H9 (cell line): ENCODE measurements at regions not wholly inside any gene's neighbourhood (a gene's known extent, or its start where the extent isn't known, plus 50 kb on each side); places are given as distances from the start of the nearest gene placed in this dataset.

Source experiments
- DNase-seq: peaks from one replicate; pipeline ENCODE4 v3.0.0-alpha.2; 2017
- H2AFZ ChIP-seq: one replicate; pipeline ENCODE4 v1.6.1; 2013; ENCODE audit warnings: mild to moderate bottlenecking, low read length, control low read depth, moderate library complexity
- H2AK5ac ChIP-seq: 2 replicates; pipeline ENCODE4 v1.6.1; 2013; ENCODE audit warnings: low read length, control low read depth, mixed read lengths; ENCODE audit not compliant: insufficient read length
- H2BK120ac ChIP-seq: one replicate; pipeline ENCODE4 v1.6.1; 2013; ENCODE audit warnings: low read depth, mild to moderate bottlenecking, low read length, control low read depth, inconsistent platforms; ENCODE audit not compliant: poor library complexity, severe bottlenecking
- H2BK12ac ChIP-seq: 2 replicates; pipeline ENCODE4 v1.6.1; 2013; ENCODE audit warnings: low read length, control low read depth, mixed read lengths, low read depth; ENCODE audit not compliant: insufficient read length
- H2BK15ac ChIP-seq: 2 replicates; pipeline ENCODE4 v1.6.1; 2013; ENCODE audit warnings: low read depth, low read length, control low read depth
- H2BK20ac ChIP-seq: one replicate; pipeline ENCODE4 v1.6.1; 2013; ENCODE audit warnings: low read depth, mild to moderate bottlenecking, low read length, control low read depth, inconsistent platforms; ENCODE audit not compliant: poor library complexity, severe bottlenecking
- H2BK5ac ChIP-seq: 2 replicates; pipeline ENCODE4 v1.6.1; 2013; ENCODE audit warnings: low read length, control low read depth, mixed read lengths; ENCODE audit not compliant: insufficient read length
- H3K14ac ChIP-seq: 2 replicates; pipeline ENCODE4 v1.6.1; 2013; ENCODE audit warnings: low read length, control low read depth; ENCODE audit not compliant: insufficient read depth
- H3K18ac ChIP-seq: 2 replicates; pipeline ENCODE4 v1.6.1; 2013; ENCODE audit warnings: low read depth, mild to moderate bottlenecking, mixed read lengths, low read length, control low read depth; ENCODE audit not compliant: insufficient read length
- H3K23ac ChIP-seq: 2 replicates; pipeline ENCODE4 v1.6.1; 2013; ENCODE audit warnings: low read length, control low read depth, mixed read lengths, low read depth; ENCODE audit not compliant: insufficient read length
- H3K23me2 ChIP-seq: 2 replicates; pipeline ENCODE4 v1.6.1; 2013; ENCODE audit warnings: low read depth, mild to moderate bottlenecking, mixed read lengths, low read length, control low read depth; ENCODE audit not compliant: insufficient read length, poor library complexity, severe bottlenecking
- H3K27ac ChIP-seq: 2 replicates; pipeline ENCODE4 v1.5.1; 2013; ENCODE audit warnings: low read length, control low read depth, mixed read lengths, low read depth; ENCODE audit not compliant: insufficient read length
- H3K27me3 ChIP-seq: 2 replicates; pipeline ENCODE4 v1.6.1; 2013; ENCODE audit warnings: low read length, control low read depth, inconsistent platforms; ENCODE audit not compliant: insufficient read depth
- H3K4ac ChIP-seq: 2 replicates; pipeline ENCODE4 v1.6.1; 2013; ENCODE audit warnings: low read depth, mild to moderate bottlenecking, control low read depth, inconsistent platforms, low read length, moderate library complexity
- H3K4me1 ChIP-seq: 2 replicates; pipeline ENCODE4 v1.6.1; 2013; ENCODE audit warnings: low read length, control low read depth, inconsistent platforms; ENCODE audit not compliant: insufficient read depth
- H3K4me2 ChIP-seq: 2 replicates; pipeline ENCODE4 v1.6.1; 2013; ENCODE audit warnings: low read length, control low read depth, mixed read lengths; ENCODE audit not compliant: insufficient read length, insufficient read depth
- H3K56ac ChIP-seq: 2 replicates; pipeline ENCODE4 v1.6.1; 2013; ENCODE audit warnings: low read depth, mild to moderate bottlenecking, mixed read lengths, low read length, control low read depth; ENCODE audit not compliant: insufficient read length
- H3K79me1 ChIP-seq: 2 replicates; pipeline ENCODE4 v1.6.1; 2013; ENCODE audit warnings: low read depth, mild to moderate bottlenecking, moderate library complexity, low read length, control low read depth, inconsistent platforms; ENCODE audit not compliant: insufficient read depth, poor library complexity, severe bottlenecking
- H3K79me2 ChIP-seq: 2 replicates; pipeline ENCODE4 v1.6.1; 2013; ENCODE audit warnings: low read length, control low read depth, inconsistent platforms; ENCODE audit not compliant: insufficient read depth
- H3K9ac ChIP-seq: 2 replicates; pipeline ENCODE4 v1.6.1; 2013; ENCODE audit warnings: low read length, control low read depth, mixed read lengths; ENCODE audit not compliant: insufficient read length; ENCODE audit errors: extremely low read depth
- H3K9me3 ChIP-seq: one replicate; pipeline ENCODE4 v1.6.1; 2013; ENCODE audit warnings: low read depth, low read length, inconsistent platforms; ENCODE audit not compliant: control insufficient read depth
- H3T11ph ChIP-seq: one replicate; pipeline ENCODE4 v1.6.1; 2013; ENCODE audit warnings: mild to moderate bottlenecking, low read length, control low read depth, inconsistent platforms
- H4K20me1 ChIP-seq: one replicate; pipeline ENCODE4 v1.6.1; 2013; ENCODE audit not compliant: control insufficient read depth, insufficient read length, insufficient read depth
- H4K5ac ChIP-seq: 2 replicates; pipeline ENCODE4 v1.6.1; 2013; ENCODE audit warnings: low read depth, mild to moderate bottlenecking, mixed read lengths, low read length, control low read depth; ENCODE audit not compliant: insufficient read length
- H4K8ac ChIP-seq: replicated peaks from 2 replicates; pipeline ENCODE4 v1.6.1; 2013; ENCODE audit warnings: low read length, control low read depth, mixed read lengths, low read depth; ENCODE audit not compliant: insufficient read length
- H4K91ac ChIP-seq: 2 replicates; pipeline ENCODE4 v1.6.1; 2013; ENCODE audit warnings: low read depth, mild to moderate bottlenecking, moderate library complexity, mixed read lengths, low read length, control low read depth; ENCODE audit not compliant: insufficient read length
- H3K27ac Mint-ChIP-seq, 3 experiments: 2 replicates in 2 of 3; 3 replicates in 1 of 3; pipeline ENCODE4 v1.8.0; 2020 to 2021; ENCODE audit warnings: mixed read lengths in 3 of 3, mild to moderate bottlenecking in 1 of 3, moderate library complexity in 1 of 3
- H3K27me3 Mint-ChIP-seq: 2 replicates; pipeline ENCODE4 v1.8.0; 2021; ENCODE audit warnings: low read depth, mild to moderate bottlenecking, moderate library complexity, mixed read lengths
- H3K36me3 Mint-ChIP-seq, 3 experiments: 2 replicates in 2 of 3; 3 replicates in 1 of 3; pipeline ENCODE4 v1.8.0; 2020 to 2021; ENCODE audit warnings: low read depth in 3 of 3, mixed read lengths in 3 of 3; ENCODE audit not compliant: insufficient read depth in 1 of 3
- H3K4me1 Mint-ChIP-seq, 2 experiments: 2 replicates each; pipeline ENCODE4 v1.8.0; 2020; ENCODE audit warnings: mixed read lengths in 2 of 2
- H3K4me3 Mint-ChIP-seq, 2 experiments: 2 replicates in 1 of 2; 3 replicates in 1 of 2; pipeline ENCODE4 v1.8.0; 2020 to 2021; ENCODE audit warnings: mild to moderate bottlenecking in 2 of 2, mixed read lengths in 2 of 2, moderate library complexity in 1 of 2
- H3K9me3 Mint-ChIP-seq, 2 experiments: 2 replicates in 1 of 2; 3 replicates in 1 of 2; pipeline ENCODE4 v1.8.0; 2020; ENCODE audit warnings: mild to moderate bottlenecking in 2 of 2, mixed read lengths in 2 of 2, moderate library complexity in 1 of 2
- WGBS: extraction: QIAGEN DNeasy Blood & Tissue Kit; methylation state at CpG from one replicate; pipeline ENCODE4 v1.1.7; 2013; ENCODE audit warnings: missing lambda C conversion rate, low lambda C conversion rate, mixed read lengths; ENCODE audit not compliant: insufficient read length; ENCODE audit errors: extremely low coverage; 5-methylcytosine and 5-hydroxymethylcytosine counted together
- TF ChIP-seq, protein P1 (sequence below): fragments of 200-600 bp; sonication (generic); conservative IDR thresholded peaks from 3 replicates; pipeline ENCODE4 v1.8.0; 2021; ENCODE audit warnings: antibody characterized with exemption, mild to moderate bottlenecking

DNA sequence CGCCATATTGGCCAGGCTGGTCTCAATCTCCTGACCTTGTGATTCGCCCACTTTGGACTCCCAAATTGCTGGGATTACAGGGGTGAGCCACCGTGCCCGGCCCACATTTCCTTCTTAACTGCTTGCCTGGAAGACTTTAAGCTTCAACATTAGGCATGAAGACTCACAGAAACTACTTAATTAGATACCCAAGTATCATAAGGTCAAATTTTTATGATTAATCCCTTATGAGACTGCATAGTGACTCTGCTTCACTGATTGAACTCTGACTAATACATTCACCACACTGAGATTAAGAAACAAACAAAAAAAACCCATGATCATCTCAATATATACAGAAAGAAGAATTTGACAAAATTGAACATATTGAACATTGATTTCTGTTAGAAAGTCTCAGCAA lies 87.4 kb upstream of the KCTD8 start:
- Histone ChIP-seq H2AFZ (no peak overlapping the region), H3K23me2 (no peaks in the 10 kb centered on the region), H3K4me1 (no peaks in the 10 kb centered on the region), H2BK120ac (no peak overlapping the region), H3K23ac (no peak overlapping the region), H4K20me1 (no peaks in the 10 kb centered on the region), H3K4me2 (no peak overlapping the region), H2BK12ac (no peak overlapping the region), H3K27me3 (no peaks in the 10 kb centered on the region), H3K18ac (no peak overlapping the region), H2BK5ac (no peak overlapping the region), H3K79me1 (no peaks in the 10 kb centered on the region), H3K9ac (no peak overlapping the region), H4K5ac (no peak overlapping the region), H2BK20ac (no peak overlapping the region), H2BK15ac (no peak overlapping the region), H4K8ac (no peak overlapping the region), H4K91ac (no peak overlapping the region), H3K56ac (no peak overlapping the region), H3K4ac (no peak overlapping the region), H3T11ph (no peak overlapping the region), H3K14ac (no peak overlapping the region), H3K79me2 (no peaks in the 10 kb centered on the region), H3K27ac (no peak overlapping the region), H3K9me3 (no peaks in the 10 kb centered on the region), H2AK5ac (no peak overlapping the region)
- TF ChIP-seq, protein P1, sequence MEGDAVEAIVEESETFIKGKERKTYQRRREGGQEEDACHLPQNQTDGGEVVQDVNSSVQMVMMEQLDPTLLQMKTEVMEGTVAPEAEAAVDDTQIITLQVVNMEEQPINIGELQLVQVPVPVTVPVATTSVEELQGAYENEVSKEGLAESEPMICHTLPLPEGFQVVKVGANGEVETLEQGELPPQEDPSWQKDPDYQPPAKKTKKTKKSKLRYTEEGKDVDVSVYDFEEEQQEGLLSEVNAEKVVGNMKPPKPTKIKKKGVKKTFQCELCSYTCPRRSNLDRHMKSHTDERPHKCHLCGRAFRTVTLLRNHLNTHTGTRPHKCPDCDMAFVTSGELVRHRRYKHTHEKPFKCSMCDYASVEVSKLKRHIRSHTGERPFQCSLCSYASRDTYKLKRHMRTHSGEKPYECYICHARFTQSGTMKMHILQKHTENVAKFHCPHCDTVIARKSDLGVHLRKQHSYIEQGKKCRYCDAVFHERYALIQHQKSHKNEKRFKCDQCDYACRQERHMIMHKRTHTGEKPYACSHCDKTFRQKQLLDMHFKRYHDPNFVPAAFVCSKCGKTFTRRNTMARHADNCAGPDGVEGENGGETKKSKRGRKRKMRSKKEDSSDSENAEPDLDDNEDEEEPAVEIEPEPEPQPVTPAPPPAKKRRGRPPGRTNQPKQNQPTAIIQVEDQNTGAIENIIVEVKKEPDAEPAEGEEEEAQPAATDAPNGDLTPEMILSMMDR: no peak
- no peak for DNase-seq
- WGBS: no CpG with 5 or more reads among the region's 4 CpGs
- H3K27ac Mint-ChIP-seq: no peak overlapping the region
- H3K9me3 Mint-ChIP-seq: 0 out of 5 replicates have a peak, but pooled peaks cover 0 to 2% of the 10 kb centered on the region in 2 experiments
- no peaks in the 10 kb centered on the region; a peak in 1 of 7 replicates for H3K36me3 Mint-ChIP-seq
- no peak overlapping the region for H3K4me3 Mint-ChIP-seq
- H3K4me1 Mint-ChIP-seq: peaks cover 5 to 9% of the 10 kb centered on the region in 2 experiments
- H3K27me3 Mint-ChIP-seq: no peaks in the 10 kb centered on the region
